Activated CD8-positive, alpha-beta memory T cell treated with anti-CD3 and anti-CD28 coated beads, Interleukin-2, amount 10 ng/mL, durations not matched to agents 7 days and 5 days (primary cell): ENCODE measurements at regions not wholly inside any gene's neighbourhood (a gene's known extent, or its start where the extent isn't known, plus 50 kb on each side); places are given as distances from the start of the nearest gene placed in this dataset.

Experiments used
- ATAC-seq: fragments of 150-1000 bp; cut with Tn5 transposase; one replicate; pipeline ENCODE4 v1.10.0; 2021; ENCODE audit warnings: moderate library complexity
- CTCF ChIA-PET: fragments of 350-600 bp; sonication (Branson Sonifier 250); formaldehyde crosslinking; loops from one replicate; lab custom pipeline; 2021; ENCODE audit warnings: antibody characterized with exemption; lab: Charles Lee
- DNase-seq: peaks from one replicate; pipeline ENCODE4 v3.0.0-alpha.2; 2020
- H3K27ac Mint-ChIP-seq: one replicate; pipeline ENCODE4 v1.8.0; 2021; ENCODE audit warnings: mild to moderate bottlenecking, mixed read lengths
- H3K27me3 Mint-ChIP-seq: one replicate; pipeline ENCODE4 v1.8.0; 2021; ENCODE audit warnings: mixed read lengths
- H3K36me3 Mint-ChIP-seq: one replicate; pipeline ENCODE4 v1.8.0; 2021; ENCODE audit warnings: mild to moderate bottlenecking, mixed read lengths
- H3K4me1 Mint-ChIP-seq: one replicate; pipeline ENCODE4 v1.8.0; 2021; ENCODE audit warnings: mixed read lengths
- H3K4me3 Mint-ChIP-seq: one replicate; pipeline ENCODE4 v1.8.0; 2021; ENCODE audit warnings: mild to moderate bottlenecking, moderate library complexity, mixed read lengths
- H3K9me3 Mint-ChIP-seq: one replicate; pipeline ENCODE4 v1.8.0; 2022; ENCODE audit warnings: low read depth, mixed read lengths

- CTCF ChIA-PET, result no interaction called here
- H3K4me1 Mint-ChIP-seq, result no peaks in the 10 kb centered on the region
- ATAC-seq (no peak), DNase-seq (no peak)
- H3K27me3 Mint-ChIP-seq, result peaks cover 28% of the 10 kb centered on the region
- H3K9me3 Mint-ChIP-seq, result no peaks in the 10 kb centered on the region
- no peak overlapping the region for H3K4me3 Mint-ChIP-seq
- no peaks in the 10 kb centered on the region for H3K36me3 Mint-ChIP-seq
- no peak overlapping the region for H3K27ac Mint-ChIP-seq
These were observed 578.5 kb downstream of the BUD13 start for GRCh38 chr11:116194156-116194904.

GRCh38 chr11:116193321-116194131, 579.3 kb downstream of the BUD13 start:
- Mint-ChIP-seq H3K9me3 (no peaks in the 10 kb centered on the region), H3K27ac (no peak overlapping the region), H3K4me3 (no peak overlapping the region), H3K4me1 (no peaks in the 10 kb centered on the region), H3K36me3 (no peaks in the 10 kb centered on the region), H3K27me3 (peaks cover 28% of the 10 kb centered on the region)
- no peak for DNase-seq
- CTCF ChIA-PET, result no interaction called here
- ATAC-seq, result no peak

- ATAC-seq (no peak), DNase-seq (no peak)
- Mint-ChIP-seq H3K4me3 (no peak overlapping the region), H3K4me1 (no peaks in the 10 kb centered on the region), H3K9me3 (no peaks in the 10 kb centered on the region), H3K36me3 (no peaks in the 10 kb centered on the region), H3K27ac (no peak overlapping the region), H3K27me3 (peaks cover 28% of the 10 kb centered on the region)
- CTCF ChIA-PET, result no interaction called here
These were observed 580.1 kb downstream of the BUD13 start for GRCh38 chr11:116192509-116193210.

- DNase-seq (no peak), ATAC-seq (no peak)
- no peak overlapping the region for H3K27ac Mint-ChIP-seq
- H3K4me1 Mint-ChIP-seq, result no peaks in the 10 kb centered on the region
- no peak overlapping the region for H3K4me3 Mint-ChIP-seq
- CTCF ChIA-PET, result no interaction called here
- peaks cover 23% of the 10 kb centered on the region for H3K27me3 Mint-ChIP-seq
- H3K9me3 Mint-ChIP-seq, result no peaks in the 10 kb centered on the region
- H3K36me3 Mint-ChIP-seq, result no peaks in the 10 kb centered on the region
These were observed 581.9 kb downstream of the BUD13 start for GRCh38 chr11:116190861-116191260.

- Mint-ChIP-seq H3K27ac (no peak overlapping the region), H3K36me3 (no peaks in the 10 kb centered on the region), H3K4me3 (no peak overlapping the region), H3K4me1 (no peaks in the 10 kb centered on the region), H3K27me3 (peaks cover 18% of the 10 kb centered on the region), H3K9me3 (no peaks in the 10 kb centered on the region)
- no peak for ATAC-seq
- CTCF ChIA-PET, result no interaction called here
- no peak for DNase-seq
These were observed 583.2 kb downstream of the BUD13 start for GRCh38 chr11:116189408-116190170.

- H3K27ac Mint-ChIP-seq, result no peak overlapping the region
- CTCF ChIA-PET, result no interaction called here
- no peaks in the 10 kb centered on the region for H3K36me3 Mint-ChIP-seq
- no peaks in the 10 kb centered on the region for H3K4me1 Mint-ChIP-seq
- no peak overlapping the region for H3K4me3 Mint-ChIP-seq
- ATAC-seq (no peak), DNase-seq (no peak)
- H3K9me3 Mint-ChIP-seq, result no peaks in the 10 kb centered on the region
- peaks cover 9% of the 10 kb centered on the region for H3K27me3 Mint-ChIP-seq
These were observed 584.4 kb downstream of the BUD13 start for GRCh38 chr11:116188350-116188749.

GRCh38 chr11:116187026-116187425, 585.8 kb downstream of the BUD13 start:
- ATAC-seq (no peak), DNase-seq (no peak)
- Mint-ChIP-seq H3K36me3 (no peaks in the 10 kb centered on the region), H3K27me3 (peaks cover 2% of the 10 kb centered on the region), H3K9me3 (no peaks in the 10 kb centered on the region), H3K27ac (no peak overlapping the region), H3K4me3 (no peak overlapping the region), H3K4me1 (no peaks in the 10 kb centered on the region)
- CTCF ChIA-PET, result no interaction called here

- DNase-seq (no peak), ATAC-seq (no peak)
- Mint-ChIP-seq H3K27me3 (no peaks in the 10 kb centered on the region), H3K4me1 (no peaks in the 10 kb centered on the region), H3K4me3 (no peak overlapping the region), H3K36me3 (no peaks in the 10 kb centered on the region), H3K27ac (no peak overlapping the region), H3K9me3 (no peaks in the 10 kb centered on the region)
- CTCF ChIA-PET, result no interaction called here
These were observed 587.2 kb downstream of the BUD13 start for GRCh38 chr11:116185551-116185950.

GRCh38 chr11:116184763-116185162, 588.0 kb downstream of the BUD13 start:
- Mint-ChIP-seq H3K4me3 (no peak overlapping the region), H3K36me3 (no peaks in the 10 kb centered on the region), H3K27ac (no peak overlapping the region), H3K4me1 (no peaks in the 10 kb centered on the region), H3K27me3 (no peaks in the 10 kb centered on the region), H3K9me3 (no peaks in the 10 kb centered on the region)
- ATAC-seq, result no peak
- DNase-seq, result no peak
- CTCF ChIA-PET, result no interaction called here

- Mint-ChIP-seq H3K27me3 (no peaks in the 10 kb centered on the region), H3K4me3 (no peak overlapping the region), H3K27ac (no peak overlapping the region), H3K36me3 (no peaks in the 10 kb centered on the region), H3K9me3 (no peaks in the 10 kb centered on the region), H3K4me1 (no peaks in the 10 kb centered on the region)
- CTCF ChIA-PET, result no interaction called here
- DNase-seq (no peak), ATAC-seq (no peak)
These were observed 590.3 kb downstream of the BUD13 start for GRCh38 chr11:116182356-116182966.

- H3K4me3 Mint-ChIP-seq, result no peak overlapping the region
- ATAC-seq (no peak), DNase-seq (no peak)
- H3K27me3 Mint-ChIP-seq, result no peaks in the 10 kb centered on the region
- H3K4me1 Mint-ChIP-seq, result no peaks in the 10 kb centered on the region
- no peaks in the 10 kb centered on the region for H3K36me3 Mint-ChIP-seq
- H3K9me3 Mint-ChIP-seq, result no peaks in the 10 kb centered on the region
- CTCF ChIA-PET, result interaction anchor here (0.8 kb wide), 1 partner anchor 10 kb away, joined by 4 read pairs; no protein-coding TSS in a partner anchor
- no peak overlapping the region for H3K27ac Mint-ChIP-seq
These were observed 591.8 kb downstream of the BUD13 start for GRCh38 chr11:116180806-116181600.

- no peaks in the 10 kb centered on the region for H3K36me3 Mint-ChIP-seq
- no peaks in the 10 kb centered on the region for H3K4me1 Mint-ChIP-seq
- DNase-seq (no peak), ATAC-seq (no peak)
- H3K27ac Mint-ChIP-seq, result no peak overlapping the region
- H3K27me3 Mint-ChIP-seq, result no peaks in the 10 kb centered on the region
- H3K4me3 Mint-ChIP-seq, result no peak overlapping the region
- no peaks in the 10 kb centered on the region for H3K9me3 Mint-ChIP-seq
- CTCF ChIA-PET, result no interaction called here
These were observed 593.4 kb downstream of the BUD13 start for GRCh38 chr11:116179401-116179800.
